ENCODE measurements at regions not wholly inside any gene's neighbourhood (a gene's known extent, or its start where the extent isn't known, plus 50 kb on each side); places are given as distances from the start of the nearest gene placed in this dataset.

GRCh38 chr2:65919550-65920188, 487.3 kb upstream of the SPRED2 start:
- ChIA-PET POLR2A (no interaction called here), CTCF (no interaction called here)
- no peak for TF ChIP-seq CTCF (IDR thresholded peaks at IDR 0.05; ENCODE audit: control extremely low read depth, extremely low read depth, low read depth, missing control alignments)
- DNase-seq (ENCODE audit: extremely low spot score) = no peak

GRCh38 chr2:65918760-65919187, 486.4 kb upstream of the SPRED2 start:
- CTCF ChIA-PET = no interaction called here
- TF ChIP-seq CTCF (IDR thresholded peaks at IDR 0.05; ENCODE audit: control extremely low read depth, extremely low read depth, low read depth, missing control alignments) = no peak
- POLR2A ChIA-PET = no interaction called here
- DNase-seq (ENCODE audit: extremely low spot score) = no peak

- ChIA-PET POLR2A (no interaction called here), CTCF (interaction anchor here (1.0 kb wide), 1 partner anchor 8 kb away, joined by 3 read pairs; no protein-coding TSS in a partner anchor)
- TF ChIP-seq CTCF (IDR thresholded peaks at IDR 0.05; ENCODE audit: control extremely low read depth, extremely low read depth, low read depth, missing control alignments) = no peak
- no peak for DNase-seq (ENCODE audit: extremely low spot score)
Observed at GRCh38 chr2:65917986-65918385, 485.6 kb upstream of the SPRED2 start.

- DNase-seq (ENCODE audit: extremely low spot score) = no peak
- ChIA-PET POLR2A (no interaction called here), CTCF (interaction anchor here (1.2 kb wide), 1 partner anchor 45 kb away, joined by 3 read pairs; no protein-coding TSS in a partner anchor)
- no peak for TF ChIP-seq CTCF (IDR thresholded peaks at IDR 0.05; ENCODE audit: control extremely low read depth, extremely low read depth, low read depth, missing control alignments)
Observed at GRCh38 chr2:65916785-65917295, 484.4 kb upstream of the SPRED2 start.

GRCh38 chr2:65916177-65916576, 483.8 kb upstream of the SPRED2 start:
- ChIA-PET CTCF (interaction anchor here (1.2 kb wide), 1 partner anchor 44 kb away, joined by 3 read pairs; no protein-coding TSS in a partner anchor), POLR2A (no interaction called here)
- DNase-seq (ENCODE audit: extremely low spot score) = no peak
- no peak for TF ChIP-seq CTCF (IDR thresholded peaks at IDR 0.05; ENCODE audit: control extremely low read depth, extremely low read depth, low read depth, missing control alignments)

GRCh38 chr2:65915273-65915672, 482.9 kb upstream of the SPRED2 start:
- no peak for DNase-seq (ENCODE audit: extremely low spot score)
- CTCF ChIA-PET = interaction anchor here (0.8 kb wide), 1 partner anchor 19 kb away, joined by 3 read pairs; no protein-coding TSS in a partner anchor
- no peak for TF ChIP-seq CTCF (IDR thresholded peaks at IDR 0.05; ENCODE audit: control extremely low read depth, extremely low read depth, low read depth, missing control alignments)
- POLR2A ChIA-PET = no interaction called here

All from GM10248 (cell line).